ENCODE measurements at regions not wholly inside any gene's neighbourhood (a gene's known extent, or its start where the extent isn't known, plus 50 kb on each side); places are given as distances from the start of the nearest gene placed in this dataset.

- Mint-ChIP-seq H3K4me3 (no peak overlapping the region), H3K27ac (no peak overlapping the region), H3K27me3 (no peaks in the 10 kb centered on the region), H3K4me1 (ENCODE audit: low read depth) (no peaks in the 10 kb centered on the region), H3K9me3 (no peaks in the 10 kb centered on the region), H3K36me3 (ENCODE audit: low read depth) (no peaks in the 10 kb centered on the region)
- ChIA-PET POLR2A (no interaction called here), CTCF (no interaction called here)
- no peak for TF ChIP-seq CTCF (IDR thresholded peaks at IDR 0.05)
- DNase-seq (no peak), ATAC-seq (no peak)
- intact Hi-C loops (cut with micrococcal nuclease), result no loop called here
These were observed 273.2 kb upstream of the TBX3 start for GRCh38 chr12:114957225-114957624.

- TF ChIP-seq CTCF (IDR thresholded peaks at IDR 0.05), result no peak
- POLR2A ChIA-PET, result no interaction called here
These were observed 271.5 kb upstream of the TBX3 start for GRCh38 chr12:114955414-114956014.

GRCh38 chr12:114954511-114955055, 270.6 kb upstream of the TBX3 start:
- ChIA-PET POLR2A (no interaction called here), CTCF (no interaction called here)
- no peak overlapping the region for H3K27ac Mint-ChIP-seq
- H3K27me3 Mint-ChIP-seq, result no peaks in the 10 kb centered on the region
- H3K4me1 Mint-ChIP-seq (ENCODE audit: low read depth), result no peaks in the 10 kb centered on the region
- no peak overlapping the region for H3K4me3 Mint-ChIP-seq
- no peak for DNase-seq
- intact Hi-C loops (cut with micrococcal nuclease), result no loop called here
- H3K36me3 Mint-ChIP-seq (ENCODE audit: low read depth), result no peaks in the 10 kb centered on the region
- no peak for ATAC-seq
- no peaks in the 10 kb centered on the region for H3K9me3 Mint-ChIP-seq
- no peak for TF ChIP-seq CTCF (IDR thresholded peaks at IDR 0.05)

More at GRCh38 chr12:114955414-114956014, 271.5 kb upstream of the TBX3 start:
- Mint-ChIP-seq H3K9me3 (no peaks in the 10 kb centered on the region), H3K27ac (no peak overlapping the region), H3K4me3 (no peak overlapping the region), H3K4me1 (ENCODE audit: low read depth) (no peaks in the 10 kb centered on the region), H3K36me3 (ENCODE audit: low read depth) (no peaks in the 10 kb centered on the region), H3K27me3 (no peaks in the 10 kb centered on the region)
- DNase-seq (no peak), ATAC-seq (no peak)
- CTCF ChIA-PET, result no interaction called here
- intact Hi-C loops (cut with micrococcal nuclease), result no loop called here

GRCh38 chr12:114952573-114953271, 268.7 kb upstream of the TBX3 start:
- TF ChIP-seq CTCF (IDR thresholded peaks at IDR 0.05), result no peak
- DNase-seq, result no peak
- intact Hi-C loops (cut with micrococcal nuclease), result no loop called here
- no peaks in the 10 kb centered on the region for H3K4me1 Mint-ChIP-seq (ENCODE audit: low read depth)
- H3K4me3 Mint-ChIP-seq, result no peak overlapping the region
- POLR2A ChIA-PET, result no interaction called here
- H3K27ac Mint-ChIP-seq, result no peak overlapping the region
- CTCF ChIA-PET, result no interaction called here
- H3K9me3 Mint-ChIP-seq, result no peaks in the 10 kb centered on the region
- ATAC-seq, result no peak
- no peaks in the 10 kb centered on the region for H3K36me3 Mint-ChIP-seq (ENCODE audit: low read depth)
- H3K27me3 Mint-ChIP-seq, result no peaks in the 10 kb centered on the region

GRCh38 chr12:114949058-114949820, 265.3 kb upstream of the TBX3 start:
- no peaks in the 10 kb centered on the region for H3K4me1 Mint-ChIP-seq (ENCODE audit: low read depth)
- no peaks in the 10 kb centered on the region for H3K9me3 Mint-ChIP-seq
- ATAC-seq, result no peak

More at GRCh38 chr12:114949058-114949820, 265.3 kb upstream of the TBX3 start:
- intact Hi-C loops (cut with micrococcal nuclease), result no loop called here
- Mint-ChIP-seq H3K36me3 (ENCODE audit: low read depth) (no peaks in the 10 kb centered on the region), H3K4me3 (no peak overlapping the region), H3K27me3 (no peaks in the 10 kb centered on the region), H3K27ac (no peak overlapping the region)
- no peak for DNase-seq
- POLR2A ChIA-PET, result no interaction called here
- no peak for TF ChIP-seq CTCF (IDR thresholded peaks at IDR 0.05)
- CTCF ChIA-PET, result no interaction called here

Measured in activated CD8-positive, alpha-beta T cell treated with anti-CD3 and anti-CD28 coated beads for 36 hours (primary cell).